ENCODE measurements at regions not wholly inside any gene's neighbourhood (a gene's known extent, or its start where the extent isn't known, plus 50 kb on each side); places are given as distances from the start of the nearest gene placed in this dataset.
"Not testable (repeated sequence)": the region's sequence is repeated elsewhere in the genome, so short reads cannot be mapped to it uniquely, and the experiment has no call there.

- Mint-ChIP-seq H3K4me1 (peaks cover 5 to 20% (median 9%) of the 10 kb centered on the region in 4 donors), H3K27ac (peak overlapping the region in 1 of 3 donors; percentile 27), H3K9me3 (peaks cover 0 to 3% (median 0%) of the 10 kb centered on the region in 7 donors), H3K4me3 (no peak overlapping the region), H3K27me3 (no peaks in the 10 kb centered on the region), H3K36me3 (no peaks in the 10 kb centered on the region)
- Histone ChIP-seq H3K9me3 (ENCODE audit: control insufficient read depth in 2 of 2, low read length in 2 of 2) (no peaks in the 10 kb centered on the region), H3K27ac (ENCODE audit: insufficient read depth, low read length, poor library complexity, severe bottlenecking) (no peak overlapping the region), H3K4me3 (ENCODE audit: low read depth, low read length) (no peak overlapping the region), H3K27me3 (ENCODE audit: control insufficient read depth, insufficient read depth, low read length) (no peaks in the 10 kb centered on the region), H3K4me1 (ENCODE audit: control insufficient read depth, insufficient read depth, low read length, poor library complexity, severe bottlenecking) (no peaks in the 10 kb centered on the region), H3K36me3 (ENCODE audit: control insufficient read depth, insufficient read depth, low read length) (no peaks in the 10 kb centered on the region)
- DNase-seq: peak in 2 of 3 donors; percentile 8 to 19
- no peak for ATAC-seq (ENCODE audit: low read depth in 2 of 2)
Measured at GRCh38 chr3:106349191-106349881, 480.5 kb upstream of the CBLB start.

DNA sequence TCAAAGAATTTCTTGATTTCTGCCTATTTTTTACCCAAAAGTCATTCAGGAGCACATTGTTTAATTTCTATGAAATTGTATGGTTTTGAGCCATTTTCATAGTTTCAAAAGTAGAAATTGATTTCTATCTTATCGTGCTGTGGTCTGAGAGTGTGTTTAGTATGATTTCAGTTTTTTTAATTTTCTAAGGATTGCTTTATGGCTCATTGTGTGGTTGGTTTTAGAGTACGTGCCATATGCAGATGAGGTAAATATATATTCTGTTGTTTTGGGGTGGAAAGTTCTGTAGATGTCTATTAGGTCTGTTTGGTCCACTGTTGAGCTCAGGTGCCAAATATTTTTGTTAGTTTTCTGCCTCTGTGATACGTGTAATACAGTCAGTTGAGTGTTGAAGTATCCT lies 487.1 kb upstream of the CBLB start:
- no peaks in the 10 kb centered on the region for H3K9me3 ChIP-seq (ENCODE audit: control insufficient read depth in 2 of 2, low read length in 2 of 2)
- no peaks in the 10 kb centered on the region for H3K4me1 Mint-ChIP-seq

GRCh38 chr3:106359692-106360091 lies 490.9 kb upstream of the CBLB start:
- Histone ChIP-seq H3K4me3 (ENCODE audit: low read depth, low read length) (no peak overlapping the region), H3K4me1 (ENCODE audit: control insufficient read depth, insufficient read depth, low read length, poor library complexity, severe bottlenecking) (no peaks in the 10 kb centered on the region), H3K27ac (ENCODE audit: insufficient read depth, low read length, poor library complexity, severe bottlenecking) (no peak overlapping the region), H3K9me3 (ENCODE audit: control insufficient read depth in 2 of 2, low read length in 2 of 2) (no peaks in the 10 kb centered on the region), H3K27me3 (ENCODE audit: control insufficient read depth, insufficient read depth, low read length) (peaks cover 3% of the 10 kb centered on the region), H3K36me3 (ENCODE audit: control insufficient read depth, insufficient read depth, low read length) (no peaks in the 10 kb centered on the region)
- Mint-ChIP-seq H3K9me3 (peaks cover 0 to 7% (median 0%) of the 10 kb centered on the region in 7 donors), H3K27me3 (no peaks in the 10 kb centered on the region), H3K4me1 (no peaks in the 10 kb centered on the region), H3K27ac (no peak overlapping the region), H3K4me3 (no peak overlapping the region), H3K36me3 (no peaks in the 10 kb centered on the region)
- no peak for ATAC-seq (ENCODE audit: low read depth in 2 of 2)
- no peak for DNase-seq

More for the DNA sequence above, 487.1 kb upstream of the CBLB start:
- Mint-ChIP-seq H3K36me3 (no peaks in the 10 kb centered on the region), H3K4me3 (no peak overlapping the region), H3K27ac (no peak overlapping the region), H3K27me3 (no peaks in the 10 kb centered on the region), H3K9me3 (peaks cover 0 to 4% (median 1%) of the 10 kb centered on the region in 7 donors)
- H3K4me1 ChIP-seq (ENCODE audit: control insufficient read depth, insufficient read depth, low read length, poor library complexity, severe bottlenecking): no peaks in the 10 kb centered on the region
- no peak overlapping the region for H3K4me3 ChIP-seq (ENCODE audit: low read depth, low read length)
- H3K27me3 ChIP-seq (ENCODE audit: control insufficient read depth, insufficient read depth, low read length): peaks cover 3% of the 10 kb centered on the region
- ATAC-seq (ENCODE audit: low read depth in 2 of 2) (no peak), DNase-seq (no peak)
- H3K36me3 ChIP-seq (ENCODE audit: control insufficient read depth, insufficient read depth, low read length): no peaks in the 10 kb centered on the region
- no peak overlapping the region for H3K27ac ChIP-seq (ENCODE audit: insufficient read depth, low read length, poor library complexity, severe bottlenecking)

DNA sequence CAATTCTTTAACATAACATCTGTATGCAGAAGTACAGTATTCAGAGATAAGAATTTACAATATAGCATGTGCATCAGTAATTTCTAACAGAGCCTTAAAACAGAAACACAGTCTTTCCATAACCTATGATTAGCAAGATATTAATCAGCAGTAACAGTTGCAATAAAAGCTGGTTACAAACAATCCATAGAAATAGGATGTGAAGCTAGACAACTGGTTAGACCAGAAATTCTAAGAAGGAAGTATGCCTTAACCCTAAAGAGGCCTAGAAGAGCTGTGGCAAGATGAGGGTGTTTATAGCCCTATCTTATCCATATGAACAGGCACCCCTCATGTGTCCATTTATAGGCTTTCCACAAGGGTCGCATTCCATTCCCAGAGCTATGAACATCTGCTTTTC lies 492.1 kb upstream of the CBLB start:
- H3K36me3 Mint-ChIP-seq; H3K9me3 Mint-ChIP-seq; H3K27ac Mint-ChIP-seq; H3K4me3 Mint-ChIP-seq; H3K27me3 ChIP-seq (ENCODE audit: control insufficient read depth, insufficient read depth, low read length); H3K4me1 ChIP-seq (ENCODE audit: control insufficient read depth, insufficient read depth, low read length, poor library complexity, severe bottlenecking); ATAC-seq (ENCODE audit: low read depth in 2 of 2); H3K9me3 ChIP-seq (ENCODE audit: control insufficient read depth in 2 of 2, low read length in 2 of 2); H3K27me3 Mint-ChIP-seq; H3K4me1 Mint-ChIP-seq; DNase-seq; H3K36me3 ChIP-seq (ENCODE audit: control insufficient read depth, insufficient read depth, low read length); H3K4me3 ChIP-seq (ENCODE audit: low read depth, low read length); H3K27ac ChIP-seq (ENCODE audit: insufficient read depth, low read length, poor library complexity, severe bottlenecking): not testable (repeated sequence)

GRCh38 chr3:106364477-106364876 lies 495.7 kb upstream of the CBLB start:
- DNase-seq (no peak), ATAC-seq (ENCODE audit: low read depth in 2 of 2) (no peak)
- Histone ChIP-seq H3K4me3 (ENCODE audit: low read depth, low read length) (no peak overlapping the region), H3K9me3 (ENCODE audit: control insufficient read depth in 2 of 2, low read length in 2 of 2) (no peaks in the 10 kb centered on the region), H3K36me3 (ENCODE audit: control insufficient read depth, insufficient read depth, low read length) (no peaks in the 10 kb centered on the region), H3K4me1 (ENCODE audit: control insufficient read depth, insufficient read depth, low read length, poor library complexity, severe bottlenecking) (no peaks in the 10 kb centered on the region), H3K27ac (ENCODE audit: insufficient read depth, low read length, poor library complexity, severe bottlenecking) (no peak overlapping the region), H3K27me3 (ENCODE audit: control insufficient read depth, insufficient read depth, low read length) (no peaks in the 10 kb centered on the region)
- Mint-ChIP-seq H3K27me3 (peaks cover under 1% of the 10 kb centered on the region), H3K9me3 (peaks cover 0 to 3% (median 0%) of the 10 kb centered on the region in 7 donors), H3K36me3 (no peaks in the 10 kb centered on the region), H3K4me3 (no peak overlapping the region), H3K4me1 (peaks cover 0 to 5% (median 2%) of the 10 kb centered on the region in 4 donors), H3K27ac (no peak overlapping the region)

GRCh38 chr3:106365061-106365691 lies 496.4 kb upstream of the CBLB start:
- peaks cover 0 to 3% (median 0%) of the 10 kb centered on the region in 7 donors for H3K9me3 Mint-ChIP-seq
- peaks cover 0 to 5% (median 2%) of the 10 kb centered on the region in 4 donors for H3K4me1 Mint-ChIP-seq
- H3K27me3 ChIP-seq (ENCODE audit: control insufficient read depth, insufficient read depth, low read length): no peaks in the 10 kb centered on the region
- H3K4me1 ChIP-seq (ENCODE audit: control insufficient read depth, insufficient read depth, low read length, poor library complexity, severe bottlenecking): no peaks in the 10 kb centered on the region
- no peaks in the 10 kb centered on the region for H3K36me3 Mint-ChIP-seq
- H3K27ac ChIP-seq (ENCODE audit: insufficient read depth, low read length, poor library complexity, severe bottlenecking): no peak overlapping the region
- H3K9me3 ChIP-seq (ENCODE audit: control insufficient read depth in 2 of 2, low read length in 2 of 2): no peaks in the 10 kb centered on the region
- H3K4me3 Mint-ChIP-seq: no peak overlapping the region
- DNase-seq (no peak), ATAC-seq (ENCODE audit: low read depth in 2 of 2) (no peak)
- H3K27me3 Mint-ChIP-seq: peaks cover 5% of the 10 kb centered on the region
- no peak overlapping the region for H3K27ac Mint-ChIP-seq
- H3K36me3 ChIP-seq (ENCODE audit: control insufficient read depth, insufficient read depth, low read length): no peaks in the 10 kb centered on the region
- H3K4me3 ChIP-seq (ENCODE audit: low read depth, low read length): no peak overlapping the region

DNA sequence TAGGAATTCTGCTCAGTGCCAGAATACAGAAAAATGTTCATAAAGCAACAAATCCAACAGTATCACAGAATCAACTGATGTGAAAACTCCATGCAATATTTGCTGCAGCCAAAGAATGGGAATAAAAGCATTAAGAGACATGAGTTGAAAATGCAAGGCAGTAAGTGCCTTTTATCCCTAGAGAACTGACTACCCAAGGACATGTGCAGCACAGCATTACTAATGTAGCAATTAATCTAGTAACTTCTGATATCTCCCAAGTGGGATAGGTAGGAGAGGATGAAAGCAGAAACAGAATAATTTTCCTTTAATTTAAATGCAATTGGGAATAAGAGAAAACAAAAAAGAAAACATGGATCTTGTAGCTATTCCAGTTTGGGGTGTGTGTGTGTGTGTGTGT lies 497.5 kb upstream of the CBLB start:
- DNase-seq (no peak), ATAC-seq (ENCODE audit: low read depth in 2 of 2) (no peak)
- H3K36me3 Mint-ChIP-seq: no peaks in the 10 kb centered on the region
- no peaks in the 10 kb centered on the region for H3K9me3 ChIP-seq (ENCODE audit: control insufficient read depth in 2 of 2, low read length in 2 of 2)
- H3K36me3 ChIP-seq (ENCODE audit: control insufficient read depth, insufficient read depth, low read length): no peaks in the 10 kb centered on the region
- peaks cover 13% of the 10 kb centered on the region for H3K27me3 Mint-ChIP-seq
- H3K4me1 ChIP-seq (ENCODE audit: control insufficient read depth, insufficient read depth, low read length, poor library complexity, severe bottlenecking): no peaks in the 10 kb centered on the region
- H3K4me3 ChIP-seq (ENCODE audit: low read depth, low read length): no peak overlapping the region
- H3K4me3 Mint-ChIP-seq: no peak overlapping the region
- peaks cover 0 to 3% (median 0%) of the 10 kb centered on the region in 7 donors for H3K9me3 Mint-ChIP-seq
- peaks cover 0 to 5% (median 2%) of the 10 kb centered on the region in 4 donors for H3K4me1 Mint-ChIP-seq
- no peak overlapping the region for H3K27ac Mint-ChIP-seq
- H3K27ac ChIP-seq (ENCODE audit: insufficient read depth, low read length, poor library complexity, severe bottlenecking): no peak overlapping the region
- peaks cover 2% of the 10 kb centered on the region for H3K27me3 ChIP-seq (ENCODE audit: control insufficient read depth, insufficient read depth, low read length)

- Histone ChIP-seq H3K36me3 (ENCODE audit: control insufficient read depth, insufficient read depth, low read length) (no peaks in the 10 kb centered on the region), H3K4me3 (ENCODE audit: low read depth, low read length) (no peak overlapping the region), H3K27me3 (ENCODE audit: control insufficient read depth, insufficient read depth, low read length) (peaks cover 3% of the 10 kb centered on the region), H3K27ac (ENCODE audit: insufficient read depth, low read length, poor library complexity, severe bottlenecking) (no peak overlapping the region), H3K9me3 (ENCODE audit: control insufficient read depth in 2 of 2, low read length in 2 of 2) (no peaks in the 10 kb centered on the region), H3K4me1 (ENCODE audit: control insufficient read depth, insufficient read depth, low read length, poor library complexity, severe bottlenecking) (no peaks in the 10 kb centered on the region)
- peaks cover 0 to 5% (median 2%) of the 10 kb centered on the region in 4 donors for H3K4me1 Mint-ChIP-seq
- DNase-seq (no peak), ATAC-seq (ENCODE audit: low read depth in 2 of 2) (no peak)
- H3K36me3 Mint-ChIP-seq: no peaks in the 10 kb centered on the region
- H3K4me3 Mint-ChIP-seq: no peak overlapping the region
- H3K27me3 Mint-ChIP-seq: peaks cover 13% of the 10 kb centered on the region
- H3K27ac Mint-ChIP-seq: no peak overlapping the region
- peaks cover 0 to 2% (median 0%) of the 10 kb centered on the region in 7 donors for H3K9me3 Mint-ChIP-seq
Measured at GRCh38 chr3:106367496-106367895, 498.7 kb upstream of the CBLB start.
